ENCODE measurements at regions not wholly inside any gene's neighbourhood (a gene's known extent, or its start where the extent isn't known, plus 50 kb on each side); places are given as distances from the start of the nearest gene placed in this dataset.

DNA sequence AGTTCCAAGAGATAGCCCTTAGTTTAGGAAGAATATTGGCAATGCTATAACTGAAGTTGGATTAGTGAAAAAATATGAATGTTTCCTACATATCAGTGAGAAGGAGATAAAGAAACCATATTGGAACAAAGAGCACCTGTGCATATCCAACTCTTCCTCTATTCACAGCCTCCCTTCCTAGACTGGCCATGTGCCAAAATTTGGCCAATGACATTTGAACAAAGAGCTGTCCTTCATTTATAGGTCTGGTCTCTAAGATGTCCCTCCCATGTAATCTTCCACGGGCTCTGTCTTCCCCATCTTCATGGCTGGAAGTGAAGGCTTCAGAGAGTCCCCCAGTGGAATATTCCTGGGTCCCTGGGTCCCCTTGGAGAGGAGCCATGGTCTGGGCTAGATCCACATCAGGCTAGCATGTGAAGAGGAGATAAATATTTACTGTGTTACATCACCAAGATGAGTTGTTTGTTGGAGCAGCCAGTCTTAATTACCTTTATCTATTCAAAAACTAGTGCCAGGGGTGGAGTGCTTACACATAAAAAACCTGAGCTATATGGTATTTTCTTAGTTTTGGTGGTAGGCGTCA is 190.0 kb upstream of the S1PR3 start:
- Histone ChIP-seq H2AFZ (ENCODE audit: low read depth, low read length, severe bottlenecking) (no peak overlapping the region), H3K27me3 (ENCODE audit: low read length) (no peaks in the 10 kb centered on the region), H3K4me3 (ENCODE audit: insufficient read depth, low read length, poor library complexity, severe bottlenecking) (no peak overlapping the region), H3K36me3 (ENCODE audit: low read length) (no peaks in the 10 kb centered on the region), H3K79me2 (ENCODE audit: insufficient read depth, low read length) (no peaks in the 10 kb centered on the region), H3F3A (ENCODE audit: insufficient read depth) (no peaks in the 10 kb centered on the region), H3K4me2 (ENCODE audit: low read depth, low read length, poor library complexity, severe bottlenecking) (no peak overlapping the region), H3K9me3 (ENCODE audit: insufficient read depth, low read length) (no peaks in the 10 kb centered on the region), H3K9me2 (replicated peaks; ENCODE audit: insufficient read depth, low read length) (no peaks in the 10 kb centered on the region), H3K9ac (ENCODE audit: low read length) (no peak overlapping the region), H3K27ac (ENCODE audit: low read depth, low read length) (no peak overlapping the region), H4K20me1 (ENCODE audit: low read depth, low read length) (no peaks in the 10 kb centered on the region)
- TF ChIP-seq EZH2phosphoT487 (conservative IDR thresholded peaks at IDR 0.05; ENCODE audit: low read length): no peak
- TF ChIP-seq, protein P1, sequence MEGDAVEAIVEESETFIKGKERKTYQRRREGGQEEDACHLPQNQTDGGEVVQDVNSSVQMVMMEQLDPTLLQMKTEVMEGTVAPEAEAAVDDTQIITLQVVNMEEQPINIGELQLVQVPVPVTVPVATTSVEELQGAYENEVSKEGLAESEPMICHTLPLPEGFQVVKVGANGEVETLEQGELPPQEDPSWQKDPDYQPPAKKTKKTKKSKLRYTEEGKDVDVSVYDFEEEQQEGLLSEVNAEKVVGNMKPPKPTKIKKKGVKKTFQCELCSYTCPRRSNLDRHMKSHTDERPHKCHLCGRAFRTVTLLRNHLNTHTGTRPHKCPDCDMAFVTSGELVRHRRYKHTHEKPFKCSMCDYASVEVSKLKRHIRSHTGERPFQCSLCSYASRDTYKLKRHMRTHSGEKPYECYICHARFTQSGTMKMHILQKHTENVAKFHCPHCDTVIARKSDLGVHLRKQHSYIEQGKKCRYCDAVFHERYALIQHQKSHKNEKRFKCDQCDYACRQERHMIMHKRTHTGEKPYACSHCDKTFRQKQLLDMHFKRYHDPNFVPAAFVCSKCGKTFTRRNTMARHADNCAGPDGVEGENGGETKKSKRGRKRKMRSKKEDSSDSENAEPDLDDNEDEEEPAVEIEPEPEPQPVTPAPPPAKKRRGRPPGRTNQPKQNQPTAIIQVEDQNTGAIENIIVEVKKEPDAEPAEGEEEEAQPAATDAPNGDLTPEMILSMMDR (IDR thresholded peaks at IDR 0.05; ENCODE audit: insufficient read depth, low read length, poor library complexity, severe bottlenecking): no peak

DNA sequence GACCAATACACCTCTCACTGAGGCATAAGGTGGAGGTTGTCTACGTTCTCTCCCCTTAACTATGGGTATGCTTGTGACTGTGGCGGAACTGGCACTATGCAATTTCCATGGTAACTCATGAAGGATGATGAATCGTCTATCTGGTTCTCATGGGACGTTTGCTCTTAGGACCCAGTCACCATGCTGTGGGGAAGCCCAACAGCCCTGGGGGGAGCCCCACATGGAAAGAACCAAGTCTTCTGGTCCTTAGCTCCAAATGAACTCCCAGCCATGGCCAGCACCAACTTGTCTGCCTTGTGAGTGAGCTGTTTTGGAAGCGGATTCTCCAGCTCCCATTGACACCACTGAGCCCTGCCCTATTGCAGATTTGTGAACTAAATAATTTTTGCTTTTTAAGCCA is 188.7 kb upstream of the S1PR3 start:
- TF ChIP-seq, protein P1 (IDR thresholded peaks at IDR 0.05; ENCODE audit: insufficient read depth, low read length, poor library complexity, severe bottlenecking): no peak
- TF ChIP-seq EZH2phosphoT487 (conservative IDR thresholded peaks at IDR 0.05; ENCODE audit: low read length): no peak

DNA sequence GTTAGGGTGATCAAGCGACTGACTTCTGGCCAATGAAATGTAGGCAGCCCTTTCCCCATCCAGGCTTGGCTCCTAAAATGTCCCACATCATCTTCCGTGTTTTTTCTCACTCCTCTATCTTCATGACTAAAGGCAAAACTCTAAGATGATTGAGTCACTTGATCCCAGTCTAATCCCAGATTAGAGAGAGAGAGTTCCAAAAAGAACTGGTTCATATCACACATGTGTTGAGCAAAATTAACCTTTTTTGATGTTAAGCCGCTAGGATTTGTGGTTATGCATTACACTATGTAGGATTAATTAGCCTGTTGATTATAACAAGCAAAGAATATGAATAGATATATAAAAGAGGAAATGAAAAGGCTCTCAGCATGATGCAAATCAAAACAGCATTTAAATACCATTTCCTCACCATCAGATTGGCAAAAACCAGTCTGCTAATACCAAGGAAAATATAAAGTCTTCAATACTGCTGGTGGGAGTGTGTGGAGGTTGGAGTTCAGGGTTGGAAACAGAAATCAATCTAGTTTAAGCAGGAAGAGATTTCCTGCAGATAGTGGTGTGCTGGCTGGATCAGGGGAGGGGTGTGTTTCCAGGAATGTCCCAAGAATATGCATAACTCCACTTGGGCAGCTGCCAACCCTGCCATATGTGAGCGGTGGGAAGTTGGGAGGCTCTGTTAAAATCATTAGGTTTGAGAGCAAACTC is 187.6 kb upstream of the S1PR3 start:
- Histone ChIP-seq H3K9me2 (replicated peaks; ENCODE audit: insufficient read depth, low read length) (no peaks in the 10 kb centered on the region), H3K79me2 (ENCODE audit: insufficient read depth, low read length) (no peaks in the 10 kb centered on the region), H3K36me3 (ENCODE audit: low read length) (no peaks in the 10 kb centered on the region), H4K20me1 (ENCODE audit: low read depth, low read length) (no peaks in the 10 kb centered on the region), H3K9ac (ENCODE audit: low read length) (no peak overlapping the region), H3K27ac (ENCODE audit: low read depth, low read length) (no peak overlapping the region), H3K4me2 (ENCODE audit: low read depth, low read length, poor library complexity, severe bottlenecking) (no peak overlapping the region), H3F3A (ENCODE audit: insufficient read depth) (no peaks in the 10 kb centered on the region), H3K27me3 (ENCODE audit: low read length) (no peaks in the 10 kb centered on the region), H3K4me3 (ENCODE audit: insufficient read depth, low read length, poor library complexity, severe bottlenecking) (no peak overlapping the region), H2AFZ (ENCODE audit: low read depth, low read length, severe bottlenecking) (no peak overlapping the region), H3K9me3 (ENCODE audit: insufficient read depth, low read length) (no peaks in the 10 kb centered on the region)
- TF ChIP-seq EZH2phosphoT487 (conservative IDR thresholded peaks at IDR 0.05; ENCODE audit: low read length): no peak
- TF ChIP-seq, protein P1 (IDR thresholded peaks at IDR 0.05; ENCODE audit: insufficient read depth, low read length, poor library complexity, severe bottlenecking): no peak

More for the DNA sequence above, 188.7 kb upstream of the S1PR3 start:
- H3K9ac ChIP-seq (ENCODE audit: low read length): no peak overlapping the region
- no peaks in the 10 kb centered on the region for H3K9me3 ChIP-seq (ENCODE audit: insufficient read depth, low read length)
- no peaks in the 10 kb centered on the region for H3F3A ChIP-seq (ENCODE audit: insufficient read depth)
- no peaks in the 10 kb centered on the region for H3K9me2 ChIP-seq (replicated peaks; ENCODE audit: insufficient read depth, low read length)
- H2AFZ ChIP-seq (ENCODE audit: low read depth, low read length, severe bottlenecking): no peak overlapping the region
- no peak overlapping the region for H3K4me2 ChIP-seq (ENCODE audit: low read depth, low read length, poor library complexity, severe bottlenecking)
- no peaks in the 10 kb centered on the region for H3K36me3 ChIP-seq (ENCODE audit: low read length)
- H3K4me3 ChIP-seq (ENCODE audit: insufficient read depth, low read length, poor library complexity, severe bottlenecking): no peak overlapping the region
- H3K79me2 ChIP-seq (ENCODE audit: insufficient read depth, low read length): no peaks in the 10 kb centered on the region
- no peaks in the 10 kb centered on the region for H3K27me3 ChIP-seq (ENCODE audit: low read length)
- no peaks in the 10 kb centered on the region for H4K20me1 ChIP-seq (ENCODE audit: low read depth, low read length)
- H3K27ac ChIP-seq (ENCODE audit: low read depth, low read length): no peak overlapping the region

All from SU-DHL-6 (cell line).